Parathyroid adenoma (tissue), 2 donors: ENCODE measurements at regions not wholly inside any gene's neighbourhood (a gene's known extent, or its start where the extent isn't known, plus 50 kb on each side); places are given as distances from the start of the nearest gene placed in this dataset.

Source experiments
- H2AFZ ChIP-seq: fragments of 300-600 bp; sonication (generic); one replicate; pipeline ENCODE4 v1.7.0; 2017; ENCODE audit warnings: antibody characterized with exemption, mild to moderate bottlenecking
- H3K27ac ChIP-seq: fragments of 300-600 bp; sonication (generic); one replicate; pipeline ENCODE4 v1.7.0; 2017
- H3K27me3 ChIP-seq: fragments of 300-600 bp; sonication (generic); one replicate; pipeline ENCODE4 v1.7.0; 2017; ENCODE audit warnings: low read length; ENCODE audit not compliant: control insufficient read depth, insufficient read depth
- H3K36me3 ChIP-seq: fragments of 300-600 bp; sonication (generic); one replicate; pipeline ENCODE4 v1.7.0; 2017; ENCODE audit warnings: low read length; ENCODE audit not compliant: control insufficient read depth, insufficient read depth
- H3K4me1 ChIP-seq: fragments of 300-600 bp; sonication (generic); one replicate; pipeline ENCODE4 v1.7.0; 2017; ENCODE audit warnings: control low read depth
- H3K4me2 ChIP-seq: fragments of 300-600 bp; sonication (generic); one replicate; pipeline ENCODE4 v1.7.0; 2017; ENCODE audit warnings: low read length
- H3K4me3 ChIP-seq: fragments of 300-600 bp; sonication (generic); one replicate; pipeline ENCODE4 v1.7.0; 2017; ENCODE audit warnings: low read depth, low read length
- H3K79me2 ChIP-seq: fragments of 300-600 bp; sonication (generic); one replicate; pipeline ENCODE4 v1.7.0; 2017; ENCODE audit warnings: control low read depth
- H3K9ac ChIP-seq: fragments of 300-600 bp; sonication (generic); one replicate; pipeline ENCODE4 v1.7.0; 2017; ENCODE audit warnings: mild to moderate bottlenecking
- H3K9me3 ChIP-seq: fragments of 300-600 bp; sonication (generic); one replicate; pipeline ENCODE4 v1.7.0; 2017; ENCODE audit warnings: low read length; ENCODE audit not compliant: control insufficient read depth
- CTCF ChIP-seq: fragments of 300-600 bp; sonication (generic); IDR thresholded peaks from one replicate; pipeline ENCODE4 v1.7.0; 2017; ENCODE audit warnings: antibody characterized with exemption, mild to moderate bottlenecking
- donor health status: primary hyperparathyroidism.

GRCh38 chr9:29200650-29201049 is 1627.4 kb upstream of the C9orf72 start:
- no peaks in the 10 kb centered on the region for H3K79me2 ChIP-seq
- no peaks in the 10 kb centered on the region for H3K36me3 ChIP-seq
- H3K9me3 ChIP-seq, result no peaks in the 10 kb centered on the region
- H3K4me1 ChIP-seq, result no peaks in the 10 kb centered on the region
- no peak overlapping the region for H3K9ac ChIP-seq
- no peaks in the 10 kb centered on the region for H3K27me3 ChIP-seq
- TF ChIP-seq CTCF, result no peak
- no peak overlapping the region for H3K27ac ChIP-seq
- H3K4me2 ChIP-seq, result no peak overlapping the region
- no peak overlapping the region for H3K4me3 ChIP-seq
- no peak overlapping the region for H2AFZ ChIP-seq

- TF ChIP-seq CTCF, result no peak
- Histone ChIP-seq H3K27ac (no peak overlapping the region), H3K9ac (no peak overlapping the region), H3K27me3 (no peaks in the 10 kb centered on the region), H3K4me3 (no peak overlapping the region), H3K79me2 (no peaks in the 10 kb centered on the region), H3K4me1 (no peaks in the 10 kb centered on the region), H2AFZ (no peak overlapping the region), H3K36me3 (no peaks in the 10 kb centered on the region), H3K4me2 (no peak overlapping the region), H3K9me3 (no peaks in the 10 kb centered on the region)
Observed at GRCh38 chr9:29203244-29203930, 1630.1 kb upstream of the C9orf72 start.

- Histone ChIP-seq H3K27me3 (no peaks in the 10 kb centered on the region), H3K79me2 (no peaks in the 10 kb centered on the region), H3K4me2 (no peak overlapping the region), H3K4me3 (no peak overlapping the region), H3K36me3 (no peaks in the 10 kb centered on the region), H3K9me3 (no peaks in the 10 kb centered on the region), H3K9ac (no peak overlapping the region), H3K4me1 (no peaks in the 10 kb centered on the region), H2AFZ (no peak overlapping the region), H3K27ac (no peak overlapping the region)
- TF ChIP-seq CTCF, result no peak
Observed at GRCh38 chr9:29208670-29209069, 1635.4 kb upstream of the C9orf72 start.

- H3K36me3 ChIP-seq, result no peaks in the 10 kb centered on the region
- H3K9me3 ChIP-seq, result no peaks in the 10 kb centered on the region
- no peak overlapping the region for H3K4me2 ChIP-seq
- no peaks in the 10 kb centered on the region for H3K4me1 ChIP-seq
- H3K27ac ChIP-seq, result no peak overlapping the region
- no peaks in the 10 kb centered on the region for H3K27me3 ChIP-seq
- TF ChIP-seq CTCF, result no peak
- no peak overlapping the region for H3K4me3 ChIP-seq
- H3K79me2 ChIP-seq, result no peaks in the 10 kb centered on the region
- no peak overlapping the region for H2AFZ ChIP-seq
- H3K9ac ChIP-seq, result no peak overlapping the region
Observed at GRCh38 chr9:29209748-29210291, 1636.5 kb upstream of the C9orf72 start.
